MM.1S (cell line): ENCODE measurements at regions not wholly inside any gene's neighbourhood (a gene's known extent, or its start where the extent isn't known, plus 50 kb on each side); places are given as distances from the start of the nearest gene placed in this dataset.

ENCODE experiments used
- DNase-seq: peaks from one replicate; pipeline ENCODE4 v3.0.0-alpha.2; 2015
- H2AFZ ChIP-seq: fragments of 300-600 bp; sonication (generic); 2 replicates; pipeline ENCODE4 v1.6.0; 2016; ENCODE audit warnings: antibody characterized with exemption, low read length
- H3F3A ChIP-seq: fragments of 300-600 bp; sonication (generic); 2 replicates; pipeline ENCODE4 v1.6.1; 2016; ENCODE audit warnings: mild to moderate bottlenecking, antibody characterized with exemption, low read length, moderate library complexity, mixed read lengths; ENCODE audit not compliant: insufficient read depth
- H3K27ac ChIP-seq: fragments of 300-600 bp; sonication (generic); 2 replicates; pipeline ENCODE4 v1.5.1; 2016; ENCODE audit warnings: mild to moderate bottlenecking, low read length
- H3K27me3 ChIP-seq: fragments of 300-600 bp; sonication (generic); replicated peaks from 2 replicates; pipeline ENCODE4 v1.6.0; 2016; ENCODE audit warnings: low read length; ENCODE audit not compliant: insufficient read depth
- H3K36me3 ChIP-seq: fragments of 300-600 bp; sonication (generic); replicated peaks from 2 replicates; pipeline ENCODE4 v1.6.1; 2016; ENCODE audit warnings: mild to moderate bottlenecking, low read length, mixed read lengths; ENCODE audit not compliant: insufficient read depth
- H3K4me1 ChIP-seq: fragments of 300-600 bp; sonication (generic); 2 replicates; pipeline ENCODE4 v1.6.1; 2016; ENCODE audit warnings: low read length, mixed read lengths
- H3K4me2 ChIP-seq: fragments of 300-600 bp; sonication (generic); 2 replicates; pipeline ENCODE4 v1.6.0; 2016; ENCODE audit warnings: low read depth, low read length
- H3K4me3 ChIP-seq: fragments of 300-600 bp; sonication (generic); 2 replicates; pipeline ENCODE4 v1.5.1; 2016; ENCODE audit warnings: low read length, mixed read lengths
- H3K79me2 ChIP-seq: fragments of 300-600 bp; sonication (generic); 2 replicates; pipeline ENCODE4 v1.6.1; 2016; ENCODE audit warnings: mixed run types, low read length, mixed read lengths
- H3K9ac ChIP-seq: fragments of 300-600 bp; sonication (generic); 2 replicates; pipeline ENCODE4 v1.6.1; 2016; ENCODE audit warnings: low read length, mixed read lengths
- H3K9me2 ChIP-seq: fragments of 300-600 bp; sonication (generic); replicated peaks from 2 replicates; pipeline ENCODE4 v1.6.1; 2016; ENCODE audit warnings: mild to moderate bottlenecking, low read length, mixed read lengths; ENCODE audit not compliant: insufficient read depth
- H3K9me3 ChIP-seq: fragments of 300-600 bp; sonication (generic); replicated peaks from 2 replicates; pipeline ENCODE4 v1.6.1; 2016; ENCODE audit warnings: mild to moderate bottlenecking, low read length, mixed read lengths; ENCODE audit not compliant: insufficient read depth
- H4K20me1 ChIP-seq: fragments of 300-600 bp; sonication (generic); 2 replicates; pipeline ENCODE4 v1.6.1; 2016; ENCODE audit warnings: mild to moderate bottlenecking, low read length, moderate library complexity, mixed read lengths; ENCODE audit not compliant: insufficient read depth
- CTCF ChIP-seq: fragments of 300-600 bp; sonication (generic); IDR thresholded peaks from 2 replicates; pipeline ENCODE4 v1.5.1; 2016; ENCODE audit warnings: antibody characterized with exemption, low read length, mixed read lengths
- EZH2 ChIP-seq: fragments of 300-600 bp; sonication (generic); optimal IDR thresholded peaks from 2 replicates; pipeline ENCODE3; 2017; ENCODE audit warnings: low read depth, mild to moderate bottlenecking, antibody characterized with exemption, low read length, mixed read lengths
- EZH2phosphoT487 ChIP-seq: fragments of 300-600 bp; sonication (generic); IDR thresholded peaks from 2 replicates; pipeline ENCODE4 v1.6.1; 2018; ENCODE audit warnings: antibody characterized with exemption, low read length

GRCh38 chr1:14260480-14260879 lies 338.0 kb upstream of the KAZN start:
- Histone ChIP-seq H3K9me2 (no peaks in the 10 kb centered on the region), H3K79me2 (no peaks in the 10 kb centered on the region), H3K27ac (no peak overlapping the region), H3F3A (no peaks in the 10 kb centered on the region), H3K36me3 (no peaks in the 10 kb centered on the region), H3K27me3 (no peaks in the 10 kb centered on the region), H3K4me2 (no peak overlapping the region), H3K9me3 (no peaks in the 10 kb centered on the region), H3K4me3 (no peak overlapping the region), H4K20me1 (no peaks in the 10 kb centered on the region), H3K4me1 (no peaks in the 10 kb centered on the region), H3K9ac (no peak overlapping the region), H2AFZ (no peak overlapping the region)
- DNase-seq, result no peak
- TF ChIP-seq CTCF (no peak), EZH2phosphoT487 (no peak), EZH2 (no peak)

- Histone ChIP-seq H4K20me1 (no peaks in the 10 kb centered on the region), H3K79me2 (no peaks in the 10 kb centered on the region), H3K27me3 (no peaks in the 10 kb centered on the region), H3K4me1 (no peaks in the 10 kb centered on the region), H3K4me3 (no peak overlapping the region), H3K27ac (no peak overlapping the region), H3F3A (no peaks in the 10 kb centered on the region), H3K9ac (no peak overlapping the region), H3K36me3 (no peaks in the 10 kb centered on the region), H3K9me3 (no peaks in the 10 kb centered on the region), H2AFZ (no peak overlapping the region), H3K9me2 (no peaks in the 10 kb centered on the region), H3K4me2 (no peak overlapping the region)
- TF ChIP-seq EZH2, result no peak
- no peak for TF ChIP-seq EZH2phosphoT487
- no peak for TF ChIP-seq CTCF
- DNase-seq, result no peak
Observed at GRCh38 chr1:14261395-14261794, 337.1 kb upstream of the KAZN start.

GRCh38 chr1:14262637-14263036 lies 335.8 kb upstream of the KAZN start:
- Histone ChIP-seq H3K4me3 (no peak overlapping the region), H3K36me3 (no peaks in the 10 kb centered on the region), H3K4me2 (no peak overlapping the region), H3F3A (no peaks in the 10 kb centered on the region), H3K79me2 (no peaks in the 10 kb centered on the region), H3K27ac (no peak overlapping the region), H3K9ac (no peak overlapping the region), H3K9me2 (no peaks in the 10 kb centered on the region), H3K4me1 (no peaks in the 10 kb centered on the region), H3K9me3 (no peaks in the 10 kb centered on the region), H4K20me1 (no peaks in the 10 kb centered on the region), H3K27me3 (no peaks in the 10 kb centered on the region), H2AFZ (no peak overlapping the region)
- DNase-seq, result no peak
- TF ChIP-seq CTCF (no peak), EZH2phosphoT487 (no peak), EZH2 (no peak)
